ENCODE measurements at regions not wholly inside any gene's neighbourhood (a gene's known extent, or its start where the extent isn't known, plus 50 kb on each side); places are given as distances from the start of the nearest gene placed in this dataset.
"Not testable (repeated sequence)": the region's sequence is repeated elsewhere in the genome, so short reads cannot be mapped to it uniquely, and the experiment has no call there.

DNA sequence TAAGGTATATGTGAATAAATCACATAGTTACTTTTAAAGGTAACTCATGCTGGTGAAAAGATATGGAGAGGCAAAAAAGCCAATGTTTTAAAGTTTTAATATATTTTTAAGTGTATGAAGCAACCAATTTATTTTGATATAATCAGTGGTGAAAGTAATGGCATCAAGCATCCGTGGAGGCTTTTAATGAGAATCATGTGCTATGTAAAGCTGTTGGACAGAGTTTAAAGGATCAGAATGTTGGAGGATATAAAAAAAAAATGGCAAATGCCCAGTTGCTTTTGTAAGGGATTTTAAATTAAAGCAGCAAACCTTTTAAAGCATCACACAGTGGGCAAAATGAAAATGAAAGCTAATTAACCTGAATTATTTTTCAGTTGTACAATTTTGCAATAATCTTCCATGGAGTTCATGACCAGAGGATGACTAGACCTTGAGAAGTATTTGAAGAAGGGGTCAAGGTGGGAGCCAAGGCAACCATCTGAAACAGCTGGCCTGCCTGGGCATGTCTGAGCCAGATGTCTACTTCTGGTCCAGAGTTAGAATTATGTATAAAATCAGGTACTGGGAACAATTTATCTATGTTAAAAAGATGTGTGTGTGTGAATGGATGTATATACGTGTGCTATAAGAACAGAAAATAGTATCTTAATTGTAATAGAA lies 1007.9 kb downstream of the LTN1 start:
- DNase-seq (ENCODE audit: low spot score) = not testable (repeated sequence)

DNA sequence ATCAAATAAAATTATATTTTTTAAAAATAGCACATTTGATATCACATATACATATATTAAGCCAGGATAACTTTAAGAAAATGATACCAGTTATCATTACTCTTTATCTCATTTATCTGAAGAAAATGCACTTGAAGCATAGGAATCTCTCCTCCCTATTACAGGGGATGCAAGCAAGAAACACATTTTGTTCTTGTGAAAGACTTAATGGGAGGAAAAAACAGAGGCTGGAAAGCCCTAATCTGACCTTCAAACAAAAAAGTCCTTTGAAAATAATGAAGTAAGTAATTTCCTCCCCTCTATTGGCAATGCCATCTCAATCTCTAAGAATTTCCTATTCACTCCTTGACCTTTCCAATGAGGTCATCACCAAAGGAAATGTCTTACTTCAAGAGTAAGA lies 1012.6 kb upstream of the ADAMTS5 start:
- DNase-seq (ENCODE audit: low spot score) = not testable (repeated sequence)

GRCh38 chr21:27975514-27975913 lies 1008.6 kb upstream of the ADAMTS5 start:
- no peak for DNase-seq (ENCODE audit: low spot score)

DNA sequence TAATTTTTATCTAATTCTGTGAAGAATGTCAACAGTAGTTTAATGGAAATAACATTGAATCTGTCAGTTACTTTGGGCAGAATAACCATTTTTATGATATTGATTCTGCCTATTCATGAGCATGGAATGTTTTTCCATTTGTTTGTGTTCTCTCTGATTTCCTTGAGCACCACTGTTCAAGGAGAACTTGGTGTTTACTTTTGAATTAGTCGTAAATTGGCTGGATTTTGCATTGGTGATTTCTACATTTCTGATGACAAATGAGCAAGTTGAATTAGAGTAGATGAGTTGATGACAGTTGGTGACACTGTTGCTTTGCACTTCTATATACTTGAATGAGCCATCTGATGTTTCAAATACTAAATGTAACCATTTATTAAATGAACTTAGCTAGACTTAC lies 1007.3 kb upstream of the ADAMTS5 start:
- DNase-seq (ENCODE audit: low spot score) = not testable (repeated sequence)

DNA sequence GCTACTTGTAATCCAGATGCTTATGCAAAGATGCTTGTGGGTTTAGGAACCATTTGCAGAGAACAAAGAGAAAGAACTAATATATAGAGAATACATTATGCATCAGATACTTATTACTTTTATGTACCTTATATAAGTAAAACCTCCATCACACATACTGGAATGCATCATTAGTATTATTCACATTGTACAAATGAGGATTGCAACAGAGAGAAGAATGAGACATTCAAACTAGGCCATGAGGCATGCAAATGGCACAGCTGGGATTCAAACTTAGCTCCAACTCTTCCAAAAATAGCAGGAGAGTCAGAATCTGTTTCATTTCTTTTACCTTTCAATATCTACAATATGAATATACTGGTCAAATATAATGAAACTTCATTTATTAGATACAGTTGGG lies 1001.4 kb upstream of the ADAMTS5 start:
- not testable (repeated sequence) for DNase-seq (ENCODE audit: low spot score)

DNA sequence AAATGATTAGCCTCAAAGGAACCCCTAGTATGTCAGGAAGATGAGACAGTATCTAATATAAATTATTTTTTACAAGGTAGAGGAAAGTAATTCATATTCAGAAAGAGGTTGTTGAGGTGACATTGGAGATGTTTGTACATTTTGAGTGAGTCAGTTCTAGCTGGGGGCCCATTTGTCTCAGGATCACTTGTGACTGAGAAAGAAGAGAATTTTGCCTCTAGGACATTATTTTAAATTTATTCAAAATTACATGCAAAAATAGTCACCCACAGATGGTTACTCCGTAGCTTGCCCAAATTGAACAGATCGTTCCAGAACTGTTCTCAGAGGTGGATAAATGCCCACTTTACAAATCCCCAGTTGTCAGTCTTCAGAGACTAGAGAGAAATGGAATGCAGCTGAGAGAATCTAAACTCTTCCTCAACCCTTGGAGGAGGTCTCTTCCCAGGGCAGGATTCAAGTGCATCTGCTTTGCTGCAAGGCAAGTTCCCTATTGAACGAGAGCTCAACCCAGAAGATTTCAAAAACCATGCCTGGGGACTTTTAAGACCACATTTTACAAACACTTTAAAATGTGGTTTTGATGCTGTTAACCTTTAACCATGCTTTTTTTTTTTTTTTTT lies 987.8 kb upstream of the ADAMTS5 start:
- DNase-seq (ENCODE audit: low spot score) = no peak

DNA sequence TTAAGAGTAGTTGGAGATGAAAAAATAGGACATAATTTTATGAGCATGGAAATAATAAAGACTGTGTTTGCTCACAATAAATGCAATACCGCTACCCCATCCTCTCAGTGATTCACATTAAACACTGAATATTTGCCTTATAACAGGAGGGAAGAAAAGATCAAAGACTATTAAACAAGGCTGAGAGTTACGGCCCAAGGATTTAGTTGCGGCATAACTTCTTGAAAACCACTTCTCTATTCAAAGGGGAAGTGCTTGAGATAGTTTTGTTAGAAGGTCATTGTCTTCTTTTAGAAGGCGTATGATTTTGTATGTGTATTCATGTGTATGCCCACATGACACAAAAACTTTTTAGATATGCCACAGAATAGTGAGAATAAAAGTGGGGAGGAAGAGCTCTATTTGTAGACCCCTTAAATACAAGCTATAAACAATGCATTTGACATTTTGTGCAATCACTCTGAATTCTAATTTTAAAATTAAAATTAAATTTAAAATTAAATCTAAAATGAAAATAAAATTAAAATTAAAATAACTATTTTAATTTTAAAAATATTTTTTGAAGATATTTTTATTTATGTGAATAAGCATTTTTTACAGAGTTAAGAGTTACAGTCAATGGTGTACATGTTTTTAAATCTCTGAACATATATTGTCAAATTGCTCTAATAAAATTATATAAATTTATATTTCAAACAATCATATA lies 986.6 kb upstream of the ADAMTS5 start:
- DNase-seq (ENCODE audit: low spot score) = no peak

- not testable (repeated sequence) for DNase-seq (ENCODE audit: low spot score)
Measured at GRCh38 chr21:27949093-27949492, 982.2 kb upstream of the ADAMTS5 start.

DNA sequence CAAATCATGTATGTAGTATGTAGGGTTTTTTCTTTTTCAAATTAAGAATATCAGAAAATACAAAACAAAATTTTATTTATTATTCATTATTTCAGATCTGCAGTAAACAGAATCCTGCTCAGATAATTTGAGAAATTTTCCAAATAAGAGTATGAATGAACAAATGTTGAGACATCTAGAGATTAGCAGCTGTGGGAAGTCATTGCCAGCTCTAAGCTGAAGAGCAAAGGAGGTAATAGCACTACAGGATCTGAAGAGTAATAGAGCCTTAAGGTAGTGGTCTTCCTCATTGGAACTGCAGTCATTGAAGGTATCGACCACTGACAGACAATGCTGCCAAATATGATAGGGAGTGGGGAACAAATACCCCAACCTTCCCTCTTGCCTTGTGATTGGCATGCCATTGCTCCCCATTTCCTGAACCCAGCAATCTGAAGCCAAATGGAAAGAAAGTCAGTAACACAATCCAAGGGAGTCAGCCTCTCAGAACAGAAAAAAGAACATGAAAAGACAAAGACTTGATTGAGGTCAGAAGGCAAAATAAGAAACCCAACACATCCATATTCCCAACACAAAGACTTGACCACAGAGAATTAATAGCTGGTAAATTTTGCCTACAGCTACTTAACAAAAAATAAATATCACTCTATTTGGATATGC lies 963.4 kb upstream of the ADAMTS5 start:
- DNase-seq (ENCODE audit: low spot score) = not testable (repeated sequence)

DNA sequence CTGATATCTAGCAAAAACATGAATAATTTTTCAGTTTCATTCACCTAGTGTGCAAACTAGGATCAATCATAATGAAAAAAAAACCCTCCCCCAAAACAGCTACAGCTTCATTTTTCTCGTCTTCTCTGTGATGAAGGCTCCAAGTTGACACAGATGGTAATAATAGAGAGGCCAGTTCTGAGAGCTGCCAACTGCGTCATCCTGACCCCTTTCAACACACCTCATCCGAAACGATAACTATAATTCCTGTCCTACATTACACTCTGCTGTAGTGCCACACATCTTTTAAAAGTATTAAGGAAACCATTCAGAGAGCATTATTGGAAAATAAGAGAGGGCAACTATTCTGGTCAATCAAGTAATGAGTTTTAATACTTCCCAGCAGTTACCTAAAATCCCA lies 962.3 kb upstream of the ADAMTS5 start:
- not testable (repeated sequence) for DNase-seq (ENCODE audit: low spot score)

GRCh38 chr21:27928534-27929115 lies 961.7 kb upstream of the ADAMTS5 start:
- peak; percentile 13 for DNase-seq (ENCODE audit: low spot score)

- not testable (repeated sequence) for DNase-seq (ENCODE audit: low spot score)
Measured at GRCh38 chr21:27921421-27921820, 954.5 kb upstream of the ADAMTS5 start.

- DNase-seq (ENCODE audit: low spot score) = not testable (repeated sequence)
Measured at GRCh38 chr21:27917966-27918365, 951.1 kb upstream of the ADAMTS5 start.

GRCh38 chr21:27916326-27916725 lies 949.4 kb upstream of the ADAMTS5 start:
- not testable (repeated sequence) for DNase-seq (ENCODE audit: low spot score)

- not testable (repeated sequence) for DNase-seq (ENCODE audit: low spot score)
Measured at GRCh38 chr21:27912133-27912532, 945.2 kb upstream of the ADAMTS5 start.

- not testable (repeated sequence) for DNase-seq (ENCODE audit: low spot score)
Measured at GRCh38 chr21:27909487-27909886, 942.6 kb upstream of the ADAMTS5 start.

- not testable (repeated sequence) for DNase-seq (ENCODE audit: low spot score)
Measured at GRCh38 chr21:27908816-27909215, 941.9 kb upstream of the ADAMTS5 start.

- DNase-seq (ENCODE audit: low spot score) = not testable (repeated sequence)
Measured at GRCh38 chr21:27902904-27903303, 936.0 kb upstream of the ADAMTS5 start.

DNA sequence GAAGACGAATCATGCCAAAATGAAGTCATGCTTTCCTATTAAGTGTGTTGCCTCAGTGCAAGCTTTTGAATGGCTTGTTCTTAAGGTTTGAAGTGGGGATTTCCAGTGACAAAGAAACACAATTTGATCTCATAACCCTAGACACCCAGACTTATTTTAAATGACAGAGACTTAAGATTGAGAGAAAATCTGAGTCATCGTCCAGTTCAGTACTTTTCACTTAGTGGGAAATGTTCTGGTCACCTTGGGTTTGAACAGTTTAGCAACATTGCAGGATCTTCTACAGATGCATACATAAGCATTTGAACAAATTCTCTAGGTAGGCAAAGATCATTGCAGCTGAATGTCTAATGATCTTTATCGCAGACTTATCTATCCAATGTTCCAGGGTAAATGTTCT lies 926.7 kb upstream of the ADAMTS5 start:
- not testable (repeated sequence) for DNase-seq (ENCODE audit: low spot score)

DNA sequence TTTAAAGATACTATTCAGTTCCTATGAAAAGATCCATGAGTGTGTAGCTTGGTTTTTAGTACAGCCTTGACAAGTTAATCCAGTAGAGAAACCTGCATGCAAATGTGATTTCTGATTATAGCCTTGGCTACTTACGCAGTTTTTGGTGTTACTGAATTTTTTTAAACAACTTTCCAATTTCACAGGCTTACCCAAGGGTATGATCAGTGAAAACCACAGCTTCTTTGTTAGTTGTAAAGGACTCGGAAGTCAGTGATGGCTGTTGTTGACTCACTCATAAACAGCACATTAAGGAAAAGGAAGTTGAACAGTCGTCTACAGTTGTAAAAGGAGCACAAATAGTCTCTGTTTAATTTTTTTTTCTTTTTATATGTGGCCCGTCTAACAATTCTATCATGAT lies 924.6 kb upstream of the ADAMTS5 start:
- not testable (repeated sequence) for DNase-seq (ENCODE audit: low spot score)

- DNase-seq (ENCODE audit: low spot score) = not testable (repeated sequence)
Measured at GRCh38 chr21:27887808-27888455, 921.0 kb upstream of the ADAMTS5 start.

GRCh38 chr21:27885296-27885711 lies 918.4 kb upstream of the ADAMTS5 start:
- no peak for DNase-seq (ENCODE audit: low spot score)

Measured in RKO (cell line).